ENCODE measurements at regions not wholly inside any gene's neighbourhood (a gene's known extent, or its start where the extent isn't known, plus 50 kb on each side); places are given as distances from the start of the nearest gene placed in this dataset.
"Not testable (repeated sequence)": the region's sequence is repeated elsewhere in the genome, so short reads cannot be mapped to it uniquely, and the experiment has no call there.

GRCh38 chr6:163701762-163702161 is 287.2 kb downstream of the QKI start:
- no peak for DNase-seq

- DNase-seq = no peak
Measured at GRCh38 chr6:163698086-163698485, 283.6 kb downstream of the QKI start.

GRCh38 chr6:163696311-163696710 is 281.8 kb downstream of the QKI start:
- DNase-seq = not testable (repeated sequence)

- no peak for DNase-seq
Measured at GRCh38 chr6:163695414-163695864, 280.9 kb downstream of the QKI start.

- DNase-seq = no peak
Measured at GRCh38 chr6:163694988-163695398, 280.5 kb downstream of the QKI start.

- DNase-seq = no peak
Measured at GRCh38 chr6:163694072-163694471, 279.6 kb downstream of the QKI start.

- DNase-seq = no peak
Measured at GRCh38 chr6:163691049-163691448, 276.5 kb downstream of the QKI start.

- DNase-seq = no peak
Measured at GRCh38 chr6:163688739-163689362, 274.3 kb downstream of the QKI start.

GRCh38 chr6:163687075-163687474 is 272.6 kb downstream of the QKI start:
- no peak for DNase-seq

- no peak for DNase-seq
Measured at GRCh38 chr6:163686301-163686700, 271.8 kb downstream of the QKI start.

- DNase-seq = no peak
Measured at GRCh38 chr6:163683105-163683622, 268.6 kb downstream of the QKI start.

GRCh38 chr6:163679753-163680152 is 265.2 kb downstream of the QKI start:
- DNase-seq = no peak

GRCh38 chr6:163679012-163679660 is 264.6 kb downstream of the QKI start:
- DNase-seq = no peak

- no peak for DNase-seq
Measured at GRCh38 chr6:163675611-163676010, 261.1 kb downstream of the QKI start.

GRCh38 chr6:163672710-163673109 is 258.2 kb downstream of the QKI start:
- no peak for DNase-seq

- DNase-seq = no peak
Measured at GRCh38 chr6:163671791-163672190, 257.3 kb downstream of the QKI start.

GRCh38 chr6:163671355-163671754 is 256.8 kb downstream of the QKI start:
- no peak for DNase-seq

- no peak for DNase-seq
Measured at GRCh38 chr6:163670336-163670735, 255.8 kb downstream of the QKI start.

GRCh38 chr6:163668061-163668426 is 253.5 kb downstream of the QKI start:
- DNase-seq = no peak

GRCh38 chr6:163667372-163668060 is 253.0 kb downstream of the QKI start:
- DNase-seq = no peak

- no peak for DNase-seq
Measured at GRCh38 chr6:163665464-163665863, 250.9 kb downstream of the QKI start.

GRCh38 chr6:163663575-163663974 is 249.1 kb downstream of the QKI start:
- no peak for DNase-seq

GRCh38 chr6:163662604-163663225 is 248.2 kb downstream of the QKI start:
- DNase-seq = no peak

- no peak for DNase-seq
Measured at GRCh38 chr6:163661272-163661671, 246.8 kb downstream of the QKI start.
